ENCODE measurements at regions not wholly inside any gene's neighbourhood (a gene's known extent, or its start where the extent isn't known, plus 50 kb on each side); places are given as distances from the start of the nearest gene placed in this dataset.

DNA sequence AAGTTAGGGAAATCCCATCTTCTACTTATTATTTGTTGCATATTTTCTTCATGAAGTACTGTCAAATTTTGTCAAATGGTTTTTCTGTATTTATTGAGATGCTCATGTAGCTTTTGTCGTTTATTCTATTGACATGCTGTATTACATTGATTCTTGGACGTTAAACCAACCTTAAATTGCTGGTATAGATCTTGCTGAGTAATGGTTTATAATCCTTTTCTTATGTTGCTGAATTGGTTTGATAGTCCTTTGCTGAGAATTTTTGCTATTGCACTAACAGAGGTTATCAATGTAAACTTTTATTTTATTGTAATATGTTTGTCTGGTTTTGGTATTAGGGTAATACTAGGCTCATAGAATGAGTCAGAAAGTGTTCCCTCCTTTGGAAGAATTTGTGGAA is 54.3 kb upstream of the COL6A5 start:
- TF ChIP-seq, protein P1, sequence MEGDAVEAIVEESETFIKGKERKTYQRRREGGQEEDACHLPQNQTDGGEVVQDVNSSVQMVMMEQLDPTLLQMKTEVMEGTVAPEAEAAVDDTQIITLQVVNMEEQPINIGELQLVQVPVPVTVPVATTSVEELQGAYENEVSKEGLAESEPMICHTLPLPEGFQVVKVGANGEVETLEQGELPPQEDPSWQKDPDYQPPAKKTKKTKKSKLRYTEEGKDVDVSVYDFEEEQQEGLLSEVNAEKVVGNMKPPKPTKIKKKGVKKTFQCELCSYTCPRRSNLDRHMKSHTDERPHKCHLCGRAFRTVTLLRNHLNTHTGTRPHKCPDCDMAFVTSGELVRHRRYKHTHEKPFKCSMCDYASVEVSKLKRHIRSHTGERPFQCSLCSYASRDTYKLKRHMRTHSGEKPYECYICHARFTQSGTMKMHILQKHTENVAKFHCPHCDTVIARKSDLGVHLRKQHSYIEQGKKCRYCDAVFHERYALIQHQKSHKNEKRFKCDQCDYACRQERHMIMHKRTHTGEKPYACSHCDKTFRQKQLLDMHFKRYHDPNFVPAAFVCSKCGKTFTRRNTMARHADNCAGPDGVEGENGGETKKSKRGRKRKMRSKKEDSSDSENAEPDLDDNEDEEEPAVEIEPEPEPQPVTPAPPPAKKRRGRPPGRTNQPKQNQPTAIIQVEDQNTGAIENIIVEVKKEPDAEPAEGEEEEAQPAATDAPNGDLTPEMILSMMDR (tag by site-specific recombination; IDR thresholded peaks at IDR 0.05): no peak
- no peak for TF ChIP-seq ZNF449 (tag by site-specific recombination; IDR thresholded peaks at IDR 0.05)
- no peak for TF ChIP-seq ZNF518A (tag by site-specific recombination; conservative IDR thresholded peaks at IDR 0.05; ENCODE audit: low read depth)
- no peak for TF ChIP-seq ZNF510 (tag by site-specific recombination; IDR thresholded peaks at IDR 0.05; ENCODE audit: insufficient replicate concordance)

Data from HEK293 (cell line).